GM23338 (cell line): ENCODE measurements at regions not wholly inside any gene's neighbourhood (a gene's known extent, or its start where the extent isn't known, plus 50 kb on each side); places are given as distances from the start of the nearest gene placed in this dataset.

Source experiments
- CREB1 ChIP-seq: fragments of 250-450 bp; sonication (Bioruptor Pico); IDR thresholded peaks from 2 replicates; pipeline ENCODE4 v1.5.0; 2020; ENCODE audit warnings: low read depth, mild to moderate bottlenecking, moderate library complexity
- CTCF ChIP-seq, 2 experiments: fragments of 200-600 bp in 1 of 2; sonication (generic) in 1 of 2; conservative IDR thresholded peaks; 2 replicates each; pipeline versions ENCODE4 v1.5.1 to v1.6.1; 2016 to 2017; ENCODE audit warnings: antibody characterized with exemption in 2 of 2, low read depth in 2 of 2, mild to moderate bottlenecking in 2 of 2, moderate library complexity in 1 of 2
- EZH2 ChIP-seq: fragments of 200-600 bp; sonication (generic); IDR thresholded peaks from one replicate; pipeline ENCODE4 v1.8.0; 2017; ENCODE audit warnings: antibody characterized with exemption, mild to moderate bottlenecking, low read depth; ENCODE audit not compliant: unreplicated experiment
- EZH2phosphoT487 ChIP-seq: fragments of 200-600 bp; sonication (generic); IDR thresholded peaks from one replicate; pipeline ENCODE4 v1.8.1; 2018; ENCODE audit warnings: antibody characterized with exemption; ENCODE audit not compliant: unreplicated experiment
- POLR2AphosphoS5 ChIP-seq: IDR thresholded peaks from 2 replicates; pipeline ENCODE4 v1.6.1; 2016; ENCODE audit warnings: antibody characterized with exemption, low read depth
- REST ChIP-seq: IDR thresholded peaks from one replicate; pipeline ENCODE4 v1.6.1; 2018; ENCODE audit warnings: antibody characterized with exemption; ENCODE audit not compliant: unreplicated experiment
- ZNF114 ChIP-seq: fragments of 250-450 bp; sonication (Bioruptor Pico); IDR thresholded peaks from 2 replicates; pipeline ENCODE4 v1.5.0; 2020; ENCODE audit warnings: mild to moderate bottlenecking, moderate library complexity

GRCh38 chrX:86917959-86918358 lies 599.6 kb upstream of the KLHL4 start:
- TF ChIP-seq CTCF (conservative IDR thresholded peaks at IDR 0.05; ENCODE audit: low read depth in 2 of 2) (no peak), CREB1 (CRISPR knock-in tag) (no peak), POLR2AphosphoS5 (no peak), EZH2phosphoT487 (no peak), REST (no peak), EZH2 (no peak), ZNF114 (no peak)
